Spleen (tissue), 11 donors: ENCODE measurements at regions not wholly inside any gene's neighbourhood (a gene's known extent, or its start where the extent isn't known, plus 50 kb on each side); places are given as distances from the start of the nearest gene placed in this dataset.
"Not testable (repeated sequence)": the region's sequence is repeated elsewhere in the genome, so short reads cannot be mapped to it uniquely, and the experiment has no call there.

ENCODE experiments used
- DNase-seq: peaks from one replicate; pipeline ENCODE4 v3.0.0-alpha.2; 2020
- H3K27ac ChIP-seq, 8 donors: fragments of 200-600 bp; sonication (generic) in 7 of 8; 1 replicate in 4 of 8; 2 replicates in 4 of 8; pipeline versions ENCODE4 v1.5.0 to v1.8.0; 2016 to 2021; ENCODE audit warnings: inconsistent platforms in 4 of 8, mild to moderate bottlenecking in 4 of 8, moderate library complexity in 1 of 8
- H3K27me3 ChIP-seq, 7 donors: fragments of 200-600 bp; sonication (generic) in 6 of 7; replicated peaks in 1 of 7; 1 replicate in 4 of 7; 2 replicates in 3 of 7; pipeline versions ENCODE4 v1.5.0 to v1.8.0; 2016 to 2021; ENCODE audit warnings: inconsistent platforms in 3 of 7, mild to moderate bottlenecking in 1 of 7
- H3K36me3 ChIP-seq, 6 donors: fragments of 200-600 bp; sonication (generic) in 5 of 6; 1 replicate in 4 of 6; 2 replicates in 2 of 6; pipeline versions ENCODE4 v1.5.0 to v1.8.0; 2016 to 2021; ENCODE audit warnings: inconsistent platforms in 2 of 6
- H3K4me1 ChIP-seq, 6 donors: fragments of 200-600 bp; sonication (generic) in 5 of 6; 1 replicate in 3 of 6; 2 replicates in 3 of 6; pipeline versions ENCODE4 v1.5.0 to v1.8.0; 2016 to 2021; ENCODE audit warnings: inconsistent platforms in 3 of 6
- H3K4me3 ChIP-seq, 8 donors: fragments of 200-600 bp; sonication (generic) in 7 of 8; 1 replicate in 4 of 8; 2 replicates in 4 of 8; pipeline versions ENCODE4 v1.5.0 to v1.8.0; 2016 to 2021; ENCODE audit warnings: inconsistent platforms in 4 of 8, mild to moderate bottlenecking in 4 of 8, moderate library complexity in 2 of 8
- H3K9me3 ChIP-seq, 8 donors: fragments of 200-600 bp; sonication (generic) in 7 of 8; 1 replicate in 4 of 8; 2 replicates in 4 of 8; pipeline versions ENCODE4 v1.5.0 to v1.8.0; 2016 to 2021; ENCODE audit warnings: inconsistent platforms in 4 of 8
- CTCF ChIP-seq, 11 experiments: fragments of 200-600 bp in 7 of 11; fragments of 450-650 bp in 4 of 11; sonication (generic) in 4 of 11; IDR thresholded peaks in 8 of 11; conservative IDR thresholded peaks in 3 of 11; 1 replicate in 7 of 11; 2 replicates in 4 of 11; pipeline versions ENCODE4 v1.4.0 to v1.8.0; 2016 to 2021; ENCODE audit warnings: antibody characterized with exemption in 11 of 11, inconsistent platforms in 4 of 11, mild to moderate bottlenecking in 1 of 11
- POLR2A ChIP-seq, 3 donors: fragments of 450-650 bp; IDR thresholded peaks; one replicate each; pipeline ENCODE4 v1.5.1; 2017; ENCODE audit warnings: antibody characterized with exemption in 3 of 3, mild to moderate bottlenecking in 1 of 3
- POLR2AphosphoS5 ChIP-seq, 3 donors: sonication (generic); formaldehyde crosslinking; IDR thresholded peaks; one replicate each; pipeline ENCODE4 v1.5.1; 2017; ENCODE audit warnings: antibody characterized with exemption in 3 of 3
- WGBS, 5 donors: extraction: QIAGEN DNeasy Blood & Tissue Kit in 3 of 5; methylation state at CpG; one replicate each; pipeline versions ENCODE4 v1.1.5 to v1.1.7; 2013 to 2018; 5-methylcytosine and 5-hydroxymethylcytosine counted together
- intact Hi-C: fragments of 100-400 bp; cut with DNase I; formaldehyde crosslinking; loops from one replicate; pipeline ENCODE4 v1.15.0; 2023; ENCODE audit warnings: low total_unique reads
- donor health status: healthy with polysubstance abuse.
- donor health status: DM: no; HTN: no; CAD: no; lungs with moderate emphysema.
- donor health status: DM: no; HTN: no; CAD: no.
- donor health status: Bipolar disorder and iron deficiency.
- donor health status: healthy.
- donor health status: DM: no; HTN: no; CAD: no.
- donor health status: DM: yes; HTN: yes; CAD: no.

GRCh38 chr18:10101729-10102128 is 187.9 kb downstream of the VAPA start:
- no peak for DNase-seq
- H3K4me1 ChIP-seq, result peaks cover 0 to 15% (median 8%) of the 10 kb centered on the region in 6 donors
- no peak overlapping the region for H3K4me3 ChIP-seq
- no peak overlapping the region for H3K27ac ChIP-seq
- no peaks in the 10 kb centered on the region for H3K36me3 ChIP-seq
- 79 to 87% (median 85%) methylated on average over 3 to 5 of the region's 5 CpGs for WGBS, 5 donors
- peaks cover 0 to 19% (median 16%) of the 10 kb centered on the region in 8 donors for H3K9me3 ChIP-seq
- TF ChIP-seq POLR2AphosphoS5 (IDR thresholded peaks at IDR 0.05), result no peak
- no peak for TF ChIP-seq POLR2A (IDR thresholded peaks at IDR 0.05)
- no peak for TF ChIP-seq CTCF (IDR thresholded peaks at IDR 0.05 in 8 of 11, conservative IDR thresholded peaks at IDR 0.05 in 3 of 11)
- H3K27me3 ChIP-seq, result no peaks in the 10 kb centered on the region
- intact Hi-C loops, result no loop called here

GRCh38 chr18:10105118-10105517 is 191.3 kb downstream of the VAPA start:
- H3K27me3 ChIP-seq, H3K4me3 ChIP-seq, H3K36me3 ChIP-seq, DNase-seq, intact Hi-C loops, H3K27ac ChIP-seq: not testable (repeated sequence)
- Histone ChIP-seq H3K4me1 (peaks cover 0 to 15% (median 8%) of the 10 kb centered on the region in 6 donors), H3K9me3 (peaks cover 0 to 19% (median 16%) of the 10 kb centered on the region in 8 donors)
- 0 to 95% (median 45%) methylated on average over 1 of the region's 1 CpG for WGBS, 5 donors

- TF ChIP-seq POLR2AphosphoS5 (IDR thresholded peaks at IDR 0.05) (no peak), POLR2A (IDR thresholded peaks at IDR 0.05) (no peak), CTCF (IDR thresholded peaks at IDR 0.05 in 8 of 11, conservative IDR thresholded peaks at IDR 0.05 in 3 of 11) (no peak)
- no peak overlapping the region for H3K4me3 ChIP-seq
- no peaks in the 10 kb centered on the region for H3K36me3 ChIP-seq
- no peak for DNase-seq
- intact Hi-C loops, result no loop called here
- H3K27ac ChIP-seq, result no peak overlapping the region
- H3K27me3 ChIP-seq, result no peaks in the 10 kb centered on the region
- WGBS, 5 donors, result 84 to 96% (median 87%) methylated on average over 1 of the region's 1 CpG
- peaks cover 0 to 31% (median 4%) of the 10 kb centered on the region in 6 donors for H3K4me1 ChIP-seq
- peaks cover 0 to 2% (median under 1%) of the 10 kb centered on the region in 8 donors for H3K9me3 ChIP-seq
Observed at GRCh38 chr18:10111191-10111590, 197.4 kb downstream of the VAPA start.

- no peaks in the 10 kb centered on the region for H3K27me3 ChIP-seq
- intact Hi-C loops, result no loop called here
Observed at GRCh38 chr18:10111944-10112343, 198.1 kb downstream of the VAPA start.

More at GRCh38 chr18:10111944-10112343, 198.1 kb downstream of the VAPA start:
- 58 to 83% (median 72%) methylated on average over 7 to 10 of the region's 10 CpGs for WGBS, 5 donors
- Histone ChIP-seq H3K4me3 (no peak overlapping the region), H3K9me3 (no peaks in the 10 kb centered on the region), H3K36me3 (no peaks in the 10 kb centered on the region), H3K4me1 (peaks cover 0 to 31% (median 4%) of the 10 kb centered on the region in 6 donors), H3K27ac (no peak overlapping the region)
- TF ChIP-seq CTCF (IDR thresholded peaks at IDR 0.05 in 8 of 11, conservative IDR thresholded peaks at IDR 0.05 in 3 of 11) (no peak), POLR2AphosphoS5 (IDR thresholded peaks at IDR 0.05) (no peak), POLR2A (IDR thresholded peaks at IDR 0.05) (no peak)
- DNase-seq, result no peak
